ENCODE measurements at regions not wholly inside any gene's neighbourhood (a gene's known extent, or its start where the extent isn't known, plus 50 kb on each side); places are given as distances from the start of the nearest gene placed in this dataset.
"Not testable (repeated sequence)": the region's sequence is repeated elsewhere in the genome, so short reads cannot be mapped to it uniquely, and the experiment has no call there.

DNA sequence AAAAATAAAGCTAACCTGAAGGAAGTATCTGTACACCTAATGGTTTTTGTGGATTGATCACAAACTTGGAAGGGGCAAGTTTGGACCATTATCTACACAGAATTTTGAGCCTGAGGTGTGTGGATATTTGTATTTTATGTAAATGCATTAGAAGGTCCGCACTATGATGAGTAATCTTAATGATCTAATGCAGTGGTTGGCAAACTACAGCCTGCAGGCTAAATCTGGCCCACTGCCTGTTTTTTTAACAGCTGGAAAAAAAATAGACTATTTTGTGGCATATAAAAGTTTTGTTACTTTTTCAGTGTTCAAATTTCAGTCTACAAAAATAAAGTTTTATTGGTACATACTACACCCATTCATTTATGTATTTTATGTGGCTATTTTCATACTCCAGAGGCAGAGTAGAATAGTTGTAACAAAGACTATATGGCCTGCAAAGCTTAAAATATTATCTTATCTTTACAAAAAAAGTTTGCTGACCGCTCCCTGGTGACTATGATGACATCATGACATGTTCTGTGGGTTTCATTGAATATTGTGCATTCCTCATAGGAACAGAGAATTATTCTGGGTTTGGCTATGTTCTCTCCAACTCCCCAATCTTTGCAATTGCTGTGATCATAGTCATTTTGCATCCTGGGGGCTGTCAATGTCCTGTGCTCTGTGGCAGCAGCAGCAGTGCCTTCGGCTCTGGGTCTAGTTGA, 962.6 kb upstream of the FBXO33 start:
- DNase-seq (ENCODE audit: low spot score): no peak
- no peak for FAIRE-seq

DNA sequence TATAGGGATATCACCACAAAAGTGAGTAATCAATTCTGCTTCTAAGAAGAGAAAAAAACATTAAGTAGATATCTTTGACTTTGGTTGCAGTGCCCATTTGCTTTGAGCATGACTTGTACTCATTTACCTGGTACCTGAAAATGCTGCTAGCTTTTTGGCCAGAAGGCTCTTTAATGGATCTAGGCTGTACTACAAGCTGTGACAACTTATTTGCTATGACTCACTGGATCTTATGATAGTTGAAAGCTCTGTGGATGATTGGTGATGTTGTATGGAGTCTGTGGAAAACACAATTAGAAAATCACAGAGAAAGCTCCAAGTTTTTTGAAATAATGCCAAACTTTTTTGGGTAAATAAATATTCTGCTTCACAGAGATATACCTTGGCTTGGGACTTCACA, 960.9 kb upstream of the FBXO33 start:
- no peak for DNase-seq (ENCODE audit: low spot score)
- FAIRE-seq: no peak

DNA sequence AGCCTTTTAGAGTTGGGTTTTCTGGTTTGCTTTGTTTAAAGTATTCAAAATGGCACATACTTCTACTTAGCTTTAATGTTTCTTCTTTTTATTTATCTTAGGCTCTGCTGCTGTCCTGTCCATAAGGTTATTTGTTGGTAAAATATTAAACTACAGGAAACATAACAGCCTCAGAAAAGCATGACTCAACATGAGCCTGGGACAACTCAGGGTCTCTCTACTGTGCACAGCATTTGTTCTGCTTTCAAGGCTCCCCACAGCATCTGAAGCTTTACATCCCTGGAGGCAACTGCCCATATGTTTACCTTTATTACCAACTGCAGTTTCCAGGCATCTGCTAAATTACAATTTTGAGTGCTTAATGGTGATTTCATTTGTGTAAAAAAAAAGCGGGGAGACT, 954.2 kb upstream of the FBXO33 start:
- FAIRE-seq (no peak), DNase-seq (ENCODE audit: low spot score) (no peak)

DNA sequence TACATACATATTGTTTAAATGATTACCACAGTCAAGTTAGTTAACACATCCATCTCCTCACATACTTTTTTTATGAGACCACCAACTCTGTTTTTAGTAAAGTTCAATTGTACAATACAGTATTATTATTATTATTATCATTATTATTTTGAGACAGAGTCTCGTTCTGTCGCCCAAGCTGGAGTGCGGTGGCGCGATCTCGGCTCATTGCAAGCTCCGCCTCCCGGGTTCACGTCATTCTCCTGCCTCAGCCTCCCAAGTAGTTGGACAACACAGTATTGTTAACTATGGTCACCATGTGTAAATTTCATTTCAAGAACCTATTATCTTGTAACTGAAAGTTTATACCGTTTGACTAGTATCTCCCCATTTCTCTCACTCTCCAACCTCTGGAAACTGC, 942.0 kb upstream of the FBXO33 start:
- DNase-seq (ENCODE audit: low spot score) (no peak), FAIRE-seq (no peak)

DNA sequence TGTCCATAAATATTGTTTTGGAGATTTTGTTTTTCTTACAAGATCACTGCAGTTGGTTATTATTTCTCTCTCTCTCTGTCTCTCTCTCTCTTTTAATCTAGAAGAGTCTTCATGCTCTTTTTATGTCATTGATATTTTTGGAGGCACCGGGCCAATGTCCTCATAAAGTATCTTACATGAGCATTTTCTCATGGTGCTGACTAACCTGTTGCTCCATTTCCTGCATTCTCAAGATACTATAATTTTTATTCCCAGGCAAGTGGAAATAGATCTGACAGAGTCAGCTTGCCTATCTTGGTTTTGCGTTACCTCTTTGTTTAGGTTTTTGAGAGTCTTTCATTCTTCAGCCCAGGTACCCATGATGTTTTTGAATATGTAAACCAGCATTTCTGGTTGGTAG, 938.8 kb upstream of the FBXO33 start:
- DNase-seq (ENCODE audit: low spot score) (no peak), FAIRE-seq (no peak)

GRCh38 chr14:40368314-40368713, 936.1 kb upstream of the FBXO33 start:
- DNase-seq (ENCODE audit: low spot score): no peak
- FAIRE-seq: no peak

GRCh38 chr14:40367717-40368116, 935.5 kb upstream of the FBXO33 start:
- DNase-seq (ENCODE audit: low spot score) (no peak), FAIRE-seq (no peak)

DNA sequence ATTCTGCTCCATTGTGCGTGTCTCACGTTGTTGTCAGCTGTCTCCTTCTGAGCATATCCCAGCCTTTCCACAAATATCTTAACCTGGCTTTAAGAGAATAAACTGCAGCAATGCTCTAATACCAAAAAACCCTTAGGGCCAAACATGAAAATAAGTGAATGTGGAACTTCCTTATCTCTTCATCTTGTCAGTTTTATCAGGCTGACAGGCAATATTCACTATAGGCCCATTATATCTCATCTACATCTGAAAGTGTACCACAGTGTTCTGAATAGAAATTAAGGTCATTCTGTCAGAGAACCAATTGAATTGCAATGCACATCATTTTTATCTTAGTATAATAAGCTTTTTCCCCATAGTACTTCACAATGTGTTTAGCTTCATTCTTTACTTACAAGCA, 933.1 kb upstream of the FBXO33 start:
- FAIRE-seq (no peak), DNase-seq (ENCODE audit: low spot score) (no peak)

DNA sequence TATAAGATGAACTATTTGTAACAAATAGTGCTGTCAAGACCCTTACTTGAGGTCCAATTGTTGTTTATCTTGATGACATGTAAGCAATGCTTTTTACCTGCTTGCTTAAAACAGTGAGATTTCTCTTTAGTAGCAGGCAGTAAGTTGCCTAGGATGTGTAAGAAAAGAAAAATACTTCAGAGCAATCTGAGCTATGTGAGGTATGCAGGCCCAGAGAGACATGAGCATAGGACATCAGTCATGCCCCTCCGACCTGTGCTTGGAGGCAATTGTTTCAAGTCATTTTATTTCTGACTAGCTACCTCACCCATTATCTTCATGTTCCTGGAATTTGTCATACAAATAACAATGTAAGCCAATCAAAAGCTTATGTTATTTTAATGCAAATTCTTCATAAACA, 930.6 kb upstream of the FBXO33 start:
- no peak for DNase-seq (ENCODE audit: low spot score)
- no peak for FAIRE-seq

- DNase-seq (ENCODE audit: low spot score) (no peak), FAIRE-seq (no peak)
These were observed 922.5 kb upstream of the FBXO33 start for GRCh38 chr14:40354754-40355153.

GRCh38 chr14:40348104-40348503, 915.9 kb upstream of the FBXO33 start:
- not testable (repeated sequence) for DNase-seq (ENCODE audit: low spot score); FAIRE-seq

- DNase-seq (ENCODE audit: low spot score) (peak; percentile 5), FAIRE-seq (no peak)
These were observed 915.4 kb upstream of the FBXO33 start for GRCh38 chr14:40347675-40348074.

DNA sequence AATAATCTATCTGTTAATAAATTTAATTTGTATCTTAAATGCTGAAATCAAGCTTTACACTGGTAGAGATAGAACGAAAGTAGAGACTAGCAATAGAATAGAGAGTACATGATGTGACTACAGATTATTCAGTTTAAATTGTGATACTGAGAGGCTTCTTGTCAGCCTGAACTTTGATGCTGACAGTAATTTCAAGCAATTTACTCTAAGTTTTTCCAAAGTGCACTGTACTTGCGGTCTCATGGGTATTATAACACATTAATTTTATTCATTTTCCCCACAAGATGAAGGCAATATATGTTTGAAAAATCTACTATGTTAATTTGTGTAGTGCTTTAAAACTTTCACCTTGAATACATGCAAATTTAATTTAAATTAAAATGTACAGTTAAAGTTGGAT, 914.0 kb upstream of the FBXO33 start:
- DNase-seq (ENCODE audit: low spot score) (no peak), FAIRE-seq (no peak)

GRCh38 chr14:40345334-40345733, 913.1 kb upstream of the FBXO33 start:
- no peak for DNase-seq (ENCODE audit: low spot score)
- FAIRE-seq: no peak

GRCh38 chr14:40340708-40341107, 908.5 kb upstream of the FBXO33 start:
- DNase-seq (ENCODE audit: low spot score) (no peak), FAIRE-seq (no peak)

DNA sequence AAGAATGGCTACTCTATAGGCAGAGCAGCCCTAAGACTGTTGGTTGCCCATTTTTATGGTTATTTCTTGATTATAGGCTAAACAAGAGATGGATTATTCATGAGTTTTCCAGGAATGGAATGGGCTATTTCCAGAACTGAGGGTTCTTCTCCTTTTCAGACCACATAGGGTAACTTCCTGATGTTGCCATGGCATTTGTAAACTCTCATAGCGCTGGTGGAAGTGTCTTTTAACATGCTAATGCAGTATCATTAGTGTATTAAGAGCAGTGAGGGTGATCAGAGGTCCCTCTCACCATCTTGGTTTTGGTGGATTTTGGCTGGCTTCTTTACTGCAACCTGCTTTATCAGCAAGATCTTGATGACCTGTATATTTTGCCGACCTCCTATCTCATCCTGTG, 904.6 kb upstream of the FBXO33 start:
- FAIRE-seq: no peak
- no peak for DNase-seq (ENCODE audit: low spot score)

- not testable (repeated sequence) for FAIRE-seq
These were observed 894.3 kb upstream of the FBXO33 start for GRCh38 chr14:40326519-40326918.

DNA sequence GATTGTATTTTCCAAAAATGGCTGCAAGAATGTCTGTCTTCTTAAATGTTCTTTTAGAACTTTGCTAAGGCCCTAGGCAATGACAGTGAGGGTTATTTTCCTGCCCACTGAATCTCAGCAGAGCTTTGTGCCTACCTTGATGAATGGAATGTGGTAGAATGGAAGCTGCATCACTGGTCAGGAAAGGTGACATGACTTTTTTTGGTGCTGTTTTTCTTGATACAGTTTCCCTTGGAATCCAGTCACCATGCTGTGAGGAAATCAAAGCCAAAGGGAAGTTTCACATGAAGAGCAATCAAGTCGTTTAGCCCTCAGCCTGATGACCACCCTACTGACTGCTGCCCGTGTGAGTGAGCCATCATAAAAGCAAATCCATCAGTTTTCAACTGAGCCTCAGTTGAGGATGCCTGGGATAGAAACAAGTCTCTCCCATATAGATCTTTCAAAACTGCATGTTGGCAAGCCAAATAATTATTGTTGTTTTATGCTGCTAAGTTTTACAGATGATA, 886.0 kb upstream of the FBXO33 start:
- DNase-seq (ENCODE audit: low spot score) (no peak), FAIRE-seq (no peak)

More at GRCh38 chr14:40326519-40326918, 894.3 kb upstream of the FBXO33 start:
- not testable (repeated sequence) for DNase-seq (ENCODE audit: low spot score)

DNA sequence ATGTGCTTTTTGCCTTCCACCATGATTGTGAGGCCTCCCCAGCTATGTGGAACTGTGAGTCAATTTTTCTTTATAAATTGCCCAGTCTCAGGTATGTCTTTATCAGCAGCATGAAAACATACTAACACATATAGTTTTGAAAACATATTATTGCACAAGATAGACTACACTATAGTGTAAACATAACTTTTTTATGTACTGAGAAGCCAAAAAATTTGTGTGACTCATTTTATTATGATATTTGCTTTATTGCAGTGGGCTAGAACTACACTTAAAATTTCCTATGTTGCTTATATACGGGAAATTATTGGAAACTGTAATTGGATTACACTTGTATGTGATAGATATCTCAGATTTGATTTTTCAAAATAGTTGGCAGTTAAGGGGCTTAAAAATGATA, 885.5 kb upstream of the FBXO33 start:
- DNase-seq (ENCODE audit: low spot score) (no peak), FAIRE-seq (no peak)

- DNase-seq (ENCODE audit: low spot score) (no peak), FAIRE-seq (no peak)
These were observed 880.1 kb upstream of the FBXO33 start for GRCh38 chr14:40312296-40312695.

DNA sequence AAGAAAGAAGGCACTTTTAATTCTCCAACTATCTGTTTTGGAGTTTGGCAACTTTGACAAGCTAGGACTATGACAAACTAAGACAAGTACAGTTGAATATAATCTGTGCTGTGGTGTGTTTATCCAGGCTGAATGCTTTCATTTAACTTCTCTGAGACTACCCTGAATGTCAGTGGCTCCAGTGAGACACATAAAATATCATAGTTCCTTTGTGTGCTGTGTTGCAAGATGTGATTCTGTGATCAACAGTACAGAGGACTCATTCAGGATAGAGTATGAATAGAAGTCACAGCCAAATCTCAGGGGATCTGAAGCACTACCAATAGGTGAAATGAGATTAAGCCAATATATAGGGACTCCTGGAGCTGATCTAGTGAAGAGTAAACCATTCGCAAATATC, 876.9 kb upstream of the FBXO33 start:
- no peak for DNase-seq (ENCODE audit: low spot score)
- FAIRE-seq: no peak

DNA sequence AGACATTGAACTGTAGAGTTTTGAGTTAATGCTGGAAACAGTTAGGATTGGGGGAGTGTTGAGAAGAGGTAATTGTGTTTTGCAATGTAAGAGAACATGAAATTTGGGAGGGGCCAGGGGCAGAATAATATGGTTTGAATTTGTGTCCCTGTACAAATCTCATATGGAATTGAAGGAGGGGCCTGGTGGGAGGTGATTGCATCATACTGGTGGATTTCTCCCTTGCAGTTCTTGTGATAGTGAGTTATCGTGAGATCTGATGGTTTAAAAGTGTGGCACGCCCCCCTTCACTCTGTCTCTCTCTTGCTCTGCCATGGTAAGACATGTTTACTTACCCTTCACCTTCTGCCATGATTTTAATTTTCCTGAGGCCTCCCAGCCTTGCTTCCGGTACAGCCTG, 876.0 kb upstream of the FBXO33 start:
- DNase-seq (ENCODE audit: low spot score) (no peak), FAIRE-seq (no peak)

DNA sequence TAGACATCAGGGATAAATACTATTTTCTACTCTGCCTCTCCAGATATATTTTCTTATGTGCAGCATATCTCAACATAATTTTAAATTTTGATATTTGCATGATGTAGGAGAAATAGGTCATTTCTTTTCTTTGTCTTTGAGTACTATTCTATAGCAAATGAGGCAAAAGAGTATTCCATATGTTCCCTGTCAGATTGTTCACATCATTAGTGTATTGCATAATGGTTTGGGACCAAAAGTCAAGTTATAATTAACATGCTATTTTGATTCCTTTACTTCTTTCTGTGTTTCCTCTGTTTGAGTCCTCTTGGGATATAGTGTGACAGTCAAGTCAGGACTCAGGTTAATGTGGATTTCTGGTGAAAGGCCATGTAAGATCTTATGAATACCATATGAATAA, 864.6 kb upstream of the FBXO33 start:
- DNase-seq (ENCODE audit: low spot score): no peak
- no peak for FAIRE-seq

GRCh38 chr14:40292664-40293063, 860.4 kb upstream of the FBXO33 start:
- FAIRE-seq (no peak), DNase-seq (ENCODE audit: low spot score) (no peak)
